Peyer's patch (tissue), 4 donors: ENCODE measurements at regions not wholly inside any gene's neighbourhood (a gene's known extent, or its start where the extent isn't known, plus 50 kb on each side); places are given as distances from the start of the nearest gene placed in this dataset.
"Not testable (repeated sequence)": the region's sequence is repeated elsewhere in the genome, so short reads cannot be mapped to it uniquely, and the experiment has no call there.

Experiments
- DNase-seq, 3 donors: peaks; one replicate each; pipeline ENCODE4 v3.0.0-alpha.2; 2017 to 2019
- H3K27ac ChIP-seq, 4 donors: fragments of 200-600 bp; sonication (generic); one replicate each; pipeline ENCODE4 v1.5.1; 2016 to 2019
- H3K27me3 ChIP-seq, 2 donors: fragments of 200-600 bp; sonication (generic); one replicate each; pipeline ENCODE4 v1.5.1; 2019
- H3K36me3 ChIP-seq, 3 donors: fragments of 200-600 bp; sonication (generic); one replicate each; pipeline ENCODE4 v1.5.1; 2016 to 2019
- H3K4me1 ChIP-seq, 4 donors: fragments of 200-600 bp; sonication (generic); one replicate each; pipeline ENCODE4 v1.5.1; 2016 to 2019
- H3K4me3 ChIP-seq, 4 donors: fragments of 200-600 bp; sonication (generic); 1 replicate in 3 of 4; 2 replicates in 1 of 4; pipeline ENCODE4 v1.5.1; 2016 to 2019; ENCODE audit warnings: mild to moderate bottlenecking in 1 of 4
- H3K9me3 ChIP-seq, 4 donors: fragments of 200-600 bp; sonication (generic); one replicate each; pipeline ENCODE4 v1.5.1; 2016 to 2019; ENCODE audit warnings: mild to moderate bottlenecking in 1 of 4
- POLR2A ChIP-seq, 2 donors: fragments of 450-650 bp; IDR thresholded peaks; one replicate each; pipeline ENCODE4 v1.5.1; 2017; ENCODE audit warnings: antibody characterized with exemption in 2 of 2, mild to moderate bottlenecking in 2 of 2, moderate library complexity in 2 of 2
- TF ChIP-seq, protein P1 (sequence below), 6 experiments: fragments of 450-650 bp in 4 of 6; fragments of 200-600 bp in 2 of 6; sonication (generic) in 1 of 6; IDR thresholded peaks; one replicate each; pipeline ENCODE4 v1.5.1; 2017 to 2019; ENCODE audit warnings: antibody characterized with exemption in 6 of 6, mild to moderate bottlenecking in 3 of 6, moderate library complexity in 1 of 6

DNA sequence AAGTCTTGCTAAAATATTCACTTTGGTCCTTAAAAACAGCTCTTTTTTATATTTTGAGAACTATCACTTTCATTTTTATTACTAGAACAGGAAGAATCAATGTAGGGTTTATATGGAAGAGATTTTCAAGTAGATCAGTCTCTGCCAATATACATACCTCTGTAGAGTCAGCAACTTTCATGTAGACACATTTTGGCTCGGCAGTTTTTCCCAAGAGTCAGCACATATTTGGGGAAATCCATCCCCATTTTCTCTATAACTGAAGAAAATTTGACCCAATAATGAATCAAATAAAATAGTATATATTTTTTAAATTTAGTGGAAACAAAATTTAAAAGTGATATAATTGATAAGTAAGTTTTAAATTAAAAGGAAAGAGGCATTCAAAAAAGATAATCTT lies 329.8 kb upstream of the TFPI start:
- Histone ChIP-seq H3K9me3 (no peaks in the 10 kb centered on the region), H3K4me3 (no peak overlapping the region), H3K27me3 (no peaks in the 10 kb centered on the region), H3K36me3 (no peaks in the 10 kb centered on the region), H3K27ac (no peak overlapping the region), H3K4me1 (no peaks in the 10 kb centered on the region)
- no peak for DNase-seq
- TF ChIP-seq, protein P1, sequence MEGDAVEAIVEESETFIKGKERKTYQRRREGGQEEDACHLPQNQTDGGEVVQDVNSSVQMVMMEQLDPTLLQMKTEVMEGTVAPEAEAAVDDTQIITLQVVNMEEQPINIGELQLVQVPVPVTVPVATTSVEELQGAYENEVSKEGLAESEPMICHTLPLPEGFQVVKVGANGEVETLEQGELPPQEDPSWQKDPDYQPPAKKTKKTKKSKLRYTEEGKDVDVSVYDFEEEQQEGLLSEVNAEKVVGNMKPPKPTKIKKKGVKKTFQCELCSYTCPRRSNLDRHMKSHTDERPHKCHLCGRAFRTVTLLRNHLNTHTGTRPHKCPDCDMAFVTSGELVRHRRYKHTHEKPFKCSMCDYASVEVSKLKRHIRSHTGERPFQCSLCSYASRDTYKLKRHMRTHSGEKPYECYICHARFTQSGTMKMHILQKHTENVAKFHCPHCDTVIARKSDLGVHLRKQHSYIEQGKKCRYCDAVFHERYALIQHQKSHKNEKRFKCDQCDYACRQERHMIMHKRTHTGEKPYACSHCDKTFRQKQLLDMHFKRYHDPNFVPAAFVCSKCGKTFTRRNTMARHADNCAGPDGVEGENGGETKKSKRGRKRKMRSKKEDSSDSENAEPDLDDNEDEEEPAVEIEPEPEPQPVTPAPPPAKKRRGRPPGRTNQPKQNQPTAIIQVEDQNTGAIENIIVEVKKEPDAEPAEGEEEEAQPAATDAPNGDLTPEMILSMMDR (IDR thresholded peaks at IDR 0.05) = no peak

DNA sequence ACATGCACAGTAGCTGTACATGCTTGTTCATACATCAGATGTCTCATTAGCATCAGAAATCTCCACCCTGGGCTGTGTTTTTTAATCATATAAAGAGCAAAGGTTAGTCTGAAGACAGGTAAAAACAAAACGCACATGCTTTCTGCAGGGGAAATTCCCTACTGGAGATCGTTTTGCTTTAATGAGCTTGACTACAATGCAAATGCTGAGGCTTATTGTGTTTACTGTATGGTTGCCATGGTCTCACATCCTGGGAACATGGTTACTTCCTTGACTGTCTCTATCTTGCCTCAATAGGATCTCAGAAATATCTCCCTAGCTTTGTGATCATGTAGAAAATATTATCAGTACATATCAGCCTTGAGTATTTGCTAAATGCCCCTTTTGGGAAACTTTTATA lies 336.5 kb upstream of the TFPI start:
- Histone ChIP-seq H3K36me3 (no peaks in the 10 kb centered on the region), H3K4me3 (no peak overlapping the region), H3K4me1 (no peaks in the 10 kb centered on the region), H3K27ac (no peak overlapping the region), H3K27me3 (no peaks in the 10 kb centered on the region), H3K9me3 (no peaks in the 10 kb centered on the region)
- DNase-seq = no peak
- TF ChIP-seq, protein P1 (IDR thresholded peaks at IDR 0.05) = no peak
- no peak for TF ChIP-seq POLR2A (IDR thresholded peaks at IDR 0.05)

DNA sequence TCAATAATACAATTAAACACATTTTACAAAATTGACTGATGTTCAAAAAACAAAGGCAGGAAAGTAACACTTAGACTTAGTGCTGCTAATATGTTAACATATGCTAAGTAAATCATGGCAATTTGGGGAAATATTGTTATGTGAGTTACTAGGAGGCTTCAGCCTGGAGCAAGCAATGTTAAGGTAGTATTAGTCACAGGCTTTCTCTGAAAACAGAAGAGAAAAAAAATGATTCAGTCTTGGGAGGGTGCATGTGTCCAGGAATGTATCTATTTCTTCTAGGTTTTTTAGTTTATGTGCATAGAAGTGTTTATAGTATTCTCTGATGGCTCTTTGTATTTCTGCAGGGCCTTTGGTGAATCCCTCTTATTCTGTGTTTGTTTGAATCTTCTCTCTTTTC lies 345.8 kb upstream of the TFPI start:
- DNase-seq = no peak
- TF ChIP-seq, protein P1 (IDR thresholded peaks at IDR 0.05) = no peak
- no peak for TF ChIP-seq POLR2A (IDR thresholded peaks at IDR 0.05)
- Histone ChIP-seq H3K9me3 (no peaks in the 10 kb centered on the region), H3K4me3 (no peak overlapping the region), H3K27ac (no peak overlapping the region), H3K4me1 (no peaks in the 10 kb centered on the region), H3K27me3 (no peaks in the 10 kb centered on the region), H3K36me3 (no peaks in the 10 kb centered on the region)

DNA sequence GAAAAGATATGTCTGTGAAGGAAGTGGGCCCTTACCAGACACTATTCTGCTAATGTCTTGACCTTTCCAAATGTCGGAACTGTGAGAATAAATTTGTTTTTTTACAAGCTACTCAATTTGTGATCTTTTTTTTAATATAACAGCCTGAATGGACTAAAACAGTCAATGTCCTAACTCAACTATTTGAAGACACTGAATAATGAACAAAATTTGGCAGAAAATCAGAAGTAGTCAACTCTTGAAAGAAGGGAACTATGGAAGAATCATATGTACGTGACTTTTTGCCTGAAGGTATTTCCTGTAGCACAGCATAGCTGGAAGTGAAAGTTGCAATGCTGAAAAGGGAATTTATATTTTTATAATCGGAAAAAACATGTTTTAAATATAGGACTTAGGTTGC lies 351.8 kb upstream of the TFPI start:
- no peaks in the 10 kb centered on the region for H3K9me3 ChIP-seq
- H3K27me3 ChIP-seq = no peaks in the 10 kb centered on the region
- no peaks in the 10 kb centered on the region for H3K36me3 ChIP-seq

DNA sequence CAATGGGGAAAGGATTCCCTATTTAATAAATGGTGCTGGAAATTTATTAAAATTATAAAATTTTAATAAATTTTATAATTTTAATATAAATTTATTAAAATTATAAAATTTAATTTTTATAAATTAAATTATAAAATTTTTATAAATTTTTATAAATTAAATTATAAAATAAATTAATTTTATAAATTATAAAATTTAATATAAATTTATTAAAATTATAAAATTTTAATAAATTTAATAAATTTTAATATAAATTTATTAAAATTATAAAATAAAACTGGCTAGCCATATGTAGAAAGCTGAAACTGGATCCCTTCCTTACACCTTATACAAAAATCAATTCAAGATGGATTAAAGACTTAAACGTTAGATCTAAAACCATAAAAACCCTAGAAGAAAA lies 356.7 kb upstream of the TFPI start:
- not testable (repeated sequence) for DNase-seq, H3K9me3 ChIP-seq, H3K36me3 ChIP-seq, H3K27ac ChIP-seq, H3K4me3 ChIP-seq, H3K27me3 ChIP-seq, H3K4me1 ChIP-seq

More for the DNA sequence above, 351.8 kb upstream of the TFPI start:
- no peaks in the 10 kb centered on the region for H3K4me1 ChIP-seq
- no peak overlapping the region for H3K4me3 ChIP-seq
- no peak for TF ChIP-seq POLR2A (IDR thresholded peaks at IDR 0.05)
- TF ChIP-seq, protein P1 (IDR thresholded peaks at IDR 0.05) = no peak
- no peak for DNase-seq
- no peak overlapping the region for H3K27ac ChIP-seq

DNA sequence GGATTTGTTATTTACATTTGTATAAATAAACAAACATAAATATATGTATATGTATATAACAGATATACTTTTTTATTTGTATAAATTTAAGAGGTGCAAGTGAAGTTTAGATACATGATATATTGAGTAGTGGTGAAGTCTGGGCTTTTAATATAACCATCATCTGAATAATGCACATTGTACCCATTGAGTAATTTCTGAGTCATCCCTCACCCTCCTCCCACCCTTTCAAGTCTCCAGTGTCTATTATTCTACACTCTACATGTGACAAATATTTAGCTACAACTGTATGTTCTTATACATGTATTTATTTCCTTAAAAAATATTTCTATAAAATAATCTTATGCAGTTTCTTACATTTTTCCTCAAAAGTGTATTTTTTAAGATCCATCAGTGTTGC lies 358.7 kb upstream of the TFPI start:
- no peak overlapping the region for H3K27ac ChIP-seq
- no peaks in the 10 kb centered on the region for H3K4me1 ChIP-seq
- no peak overlapping the region for H3K4me3 ChIP-seq
- H3K36me3 ChIP-seq = no peaks in the 10 kb centered on the region
- TF ChIP-seq, protein P1 (IDR thresholded peaks at IDR 0.05) = no peak
- no peak for TF ChIP-seq POLR2A (IDR thresholded peaks at IDR 0.05)
- no peaks in the 10 kb centered on the region for H3K27me3 ChIP-seq
- DNase-seq = no peak
- no peaks in the 10 kb centered on the region for H3K9me3 ChIP-seq
